Suprapubic skin (tissue), 4 donors: ENCODE measurements at regions not wholly inside any gene's neighbourhood (a gene's known extent, or its start where the extent isn't known, plus 50 kb on each side); places are given as distances from the start of the nearest gene placed in this dataset.

Experiments used
- EP300 ChIP-seq: sonication (generic); formaldehyde crosslinking; IDR thresholded peaks from one replicate; pipeline ENCODE4 v1.6.1; 2017; ENCODE audit warnings: antibody characterized with exemption
- POLR2A ChIP-seq, 2 donors: fragments of 450-650 bp; IDR thresholded peaks; one replicate each; pipeline ENCODE4 v1.6.1; 2017; ENCODE audit warnings: antibody characterized with exemption in 2 of 2, mild to moderate bottlenecking in 2 of 2, moderate library complexity in 2 of 2
- POLR2AphosphoS5 ChIP-seq, 3 donors: sonication (generic); formaldehyde crosslinking; IDR thresholded peaks; one replicate each; pipeline ENCODE4 v1.6.1; 2017; ENCODE audit warnings: antibody characterized with exemption in 3 of 3
- TF ChIP-seq, protein P1 (sequence below), 2 donors: fragments of 200-600 bp in 1 of 2; fragments of 450-650 bp in 1 of 2; sonication (generic) in 1 of 2; IDR thresholded peaks; one replicate each; pipeline ENCODE4 v1.5.1; 2016 to 2019; ENCODE audit warnings: antibody characterized with exemption in 2 of 2, mild to moderate bottlenecking in 1 of 2, moderate library complexity in 1 of 2

DNA sequence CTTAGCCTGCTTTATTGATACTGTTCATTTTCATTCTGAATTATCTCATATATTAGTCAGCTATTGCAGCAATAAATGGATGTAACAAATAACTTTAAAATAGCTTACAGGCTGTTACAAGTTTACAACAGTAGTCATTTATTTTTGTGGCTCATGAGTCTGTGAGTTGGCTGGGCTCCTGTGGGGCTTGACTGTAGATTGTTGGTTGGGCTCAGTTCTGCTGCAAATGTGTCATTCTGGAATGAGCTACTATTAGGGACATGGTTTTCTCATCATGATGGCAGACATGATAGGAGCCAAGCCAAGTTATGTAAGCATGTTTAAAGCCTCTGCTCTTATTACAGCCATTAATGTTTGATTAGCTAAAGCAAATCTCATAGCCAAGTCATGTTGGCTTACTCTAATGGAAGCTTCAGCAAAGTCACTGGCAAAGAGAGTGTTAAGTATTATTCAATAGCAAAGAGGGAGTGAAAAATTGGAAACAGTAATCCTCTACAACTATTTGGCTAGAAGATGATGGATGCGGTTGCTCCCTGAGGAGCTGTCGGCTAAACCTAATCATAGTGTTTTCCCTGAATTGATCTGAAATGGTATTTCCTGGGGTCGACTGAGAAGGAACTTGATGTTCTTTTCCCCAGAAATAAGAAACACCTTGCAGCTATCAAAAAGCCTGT lies 391.3 kb downstream of the TDRD3 start:
- no peak for TF ChIP-seq POLR2A (IDR thresholded peaks at IDR 0.05)
- TF ChIP-seq, protein P1, sequence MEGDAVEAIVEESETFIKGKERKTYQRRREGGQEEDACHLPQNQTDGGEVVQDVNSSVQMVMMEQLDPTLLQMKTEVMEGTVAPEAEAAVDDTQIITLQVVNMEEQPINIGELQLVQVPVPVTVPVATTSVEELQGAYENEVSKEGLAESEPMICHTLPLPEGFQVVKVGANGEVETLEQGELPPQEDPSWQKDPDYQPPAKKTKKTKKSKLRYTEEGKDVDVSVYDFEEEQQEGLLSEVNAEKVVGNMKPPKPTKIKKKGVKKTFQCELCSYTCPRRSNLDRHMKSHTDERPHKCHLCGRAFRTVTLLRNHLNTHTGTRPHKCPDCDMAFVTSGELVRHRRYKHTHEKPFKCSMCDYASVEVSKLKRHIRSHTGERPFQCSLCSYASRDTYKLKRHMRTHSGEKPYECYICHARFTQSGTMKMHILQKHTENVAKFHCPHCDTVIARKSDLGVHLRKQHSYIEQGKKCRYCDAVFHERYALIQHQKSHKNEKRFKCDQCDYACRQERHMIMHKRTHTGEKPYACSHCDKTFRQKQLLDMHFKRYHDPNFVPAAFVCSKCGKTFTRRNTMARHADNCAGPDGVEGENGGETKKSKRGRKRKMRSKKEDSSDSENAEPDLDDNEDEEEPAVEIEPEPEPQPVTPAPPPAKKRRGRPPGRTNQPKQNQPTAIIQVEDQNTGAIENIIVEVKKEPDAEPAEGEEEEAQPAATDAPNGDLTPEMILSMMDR (IDR thresholded peaks at IDR 0.05), result no peak
- no peak for TF ChIP-seq POLR2AphosphoS5 (IDR thresholded peaks at IDR 0.05)
- no peak for TF ChIP-seq EP300
